ENCODE measurements at regions not wholly inside any gene's neighbourhood (a gene's known extent, or its start where the extent isn't known, plus 50 kb on each side); places are given as distances from the start of the nearest gene placed in this dataset.

- 11% methylated on average over 62 of the region's 67 CpGs for WGBS
Observed at GRCh38 chr6:165854061-165854862, 191.2 kb upstream of the PDE10A start.

GRCh38 chr6:165852676-165853075, 189.6 kb upstream of the PDE10A start:
- H3K27me3 ChIP-seq (replicated peaks; ENCODE audit: insufficient read depth) = peaks cover 17% of the 10 kb centered on the region
- WGBS = 84% methylated on average over 10 of the region's 10 CpGs
- no peaks in the 10 kb centered on the region for H3K9me3 ChIP-seq
- TF ChIP-seq, protein P1, sequence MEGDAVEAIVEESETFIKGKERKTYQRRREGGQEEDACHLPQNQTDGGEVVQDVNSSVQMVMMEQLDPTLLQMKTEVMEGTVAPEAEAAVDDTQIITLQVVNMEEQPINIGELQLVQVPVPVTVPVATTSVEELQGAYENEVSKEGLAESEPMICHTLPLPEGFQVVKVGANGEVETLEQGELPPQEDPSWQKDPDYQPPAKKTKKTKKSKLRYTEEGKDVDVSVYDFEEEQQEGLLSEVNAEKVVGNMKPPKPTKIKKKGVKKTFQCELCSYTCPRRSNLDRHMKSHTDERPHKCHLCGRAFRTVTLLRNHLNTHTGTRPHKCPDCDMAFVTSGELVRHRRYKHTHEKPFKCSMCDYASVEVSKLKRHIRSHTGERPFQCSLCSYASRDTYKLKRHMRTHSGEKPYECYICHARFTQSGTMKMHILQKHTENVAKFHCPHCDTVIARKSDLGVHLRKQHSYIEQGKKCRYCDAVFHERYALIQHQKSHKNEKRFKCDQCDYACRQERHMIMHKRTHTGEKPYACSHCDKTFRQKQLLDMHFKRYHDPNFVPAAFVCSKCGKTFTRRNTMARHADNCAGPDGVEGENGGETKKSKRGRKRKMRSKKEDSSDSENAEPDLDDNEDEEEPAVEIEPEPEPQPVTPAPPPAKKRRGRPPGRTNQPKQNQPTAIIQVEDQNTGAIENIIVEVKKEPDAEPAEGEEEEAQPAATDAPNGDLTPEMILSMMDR (IDR thresholded peaks at IDR 0.05) = no peak
- TF ChIP-seq POLR2AphosphoS5 (IDR thresholded peaks at IDR 0.05) = no peak
- TF ChIP-seq POLR2A (IDR thresholded peaks at IDR 0.05) = no peak
- H3K36me3 ChIP-seq = no peaks in the 10 kb centered on the region
- no peak overlapping the region for H3K4me3 ChIP-seq
- DNase-seq (ENCODE audit: low spot score) = no peak
- intact Hi-C loops (cut with DNase I) = no loop called here
- no peak overlapping the region for H3K27ac ChIP-seq
- H3K4me1 ChIP-seq (replicated peaks) = no peaks in the 10 kb centered on the region

More at GRCh38 chr6:165854061-165854862, 191.2 kb upstream of the PDE10A start:
- H3K27me3 ChIP-seq (replicated peaks; ENCODE audit: insufficient read depth) = peaks cover 17% of the 10 kb centered on the region
- no peaks in the 10 kb centered on the region for H3K4me1 ChIP-seq (replicated peaks)
- no peaks in the 10 kb centered on the region for H3K9me3 ChIP-seq
- no peaks in the 10 kb centered on the region for H3K36me3 ChIP-seq
- DNase-seq (ENCODE audit: low spot score) = no peak
- H3K27ac ChIP-seq = no peak overlapping the region
- intact Hi-C loops (cut with DNase I) = no loop called here
- H3K4me3 ChIP-seq = no peak overlapping the region
- TF ChIP-seq POLR2AphosphoS5 (IDR thresholded peaks at IDR 0.05) (no peak), POLR2A (IDR thresholded peaks at IDR 0.05) (no peak)
- TF ChIP-seq, protein P1 (IDR thresholded peaks at IDR 0.05) = no peak

- Histone ChIP-seq H3K4me3 (no peak overlapping the region), H3K27ac (no peak overlapping the region), H3K27me3 (replicated peaks; ENCODE audit: insufficient read depth) (peaks cover 17% of the 10 kb centered on the region), H3K4me1 (replicated peaks) (no peaks in the 10 kb centered on the region), H3K36me3 (no peaks in the 10 kb centered on the region), H3K9me3 (no peaks in the 10 kb centered on the region)
- TF ChIP-seq, protein P1 (IDR thresholded peaks at IDR 0.05) = peak; percentile 87 to 90 (median 89)
- no peak for TF ChIP-seq POLR2A (IDR thresholded peaks at IDR 0.05)
- peak; percentile 28 for TF ChIP-seq POLR2AphosphoS5 (IDR thresholded peaks at IDR 0.05)
- DNase-seq (ENCODE audit: low spot score) = peak; percentile 63
- 16% methylated on average over 9 of the region's 9 CpGs for WGBS
- intact Hi-C loops (cut with DNase I) = no loop called here
Observed at GRCh38 chr6:165850434-165851019, 187.5 kb upstream of the PDE10A start.

- intact Hi-C loops (cut with DNase I) = no loop called here
- Histone ChIP-seq H3K36me3 (no peaks in the 10 kb centered on the region), H3K4me1 (replicated peaks) (no peaks in the 10 kb centered on the region), H3K9me3 (no peaks in the 10 kb centered on the region), H3K27ac (no peak overlapping the region), H3K27me3 (replicated peaks; ENCODE audit: insufficient read depth) (peaks cover 10% of the 10 kb centered on the region), H3K4me3 (no peak overlapping the region)
- TF ChIP-seq POLR2A (IDR thresholded peaks at IDR 0.05) (no peak), POLR2AphosphoS5 (IDR thresholded peaks at IDR 0.05) (no peak)
- TF ChIP-seq, protein P1 (IDR thresholded peaks at IDR 0.05) = no peak
- DNase-seq (ENCODE audit: low spot score) = no peak
- WGBS = 47% methylated on average over 27 of the region's 27 CpGs
Observed at GRCh38 chr6:165849534-165850430, 186.7 kb upstream of the PDE10A start.

Data from prostate gland (tissue), 2 donors.